ENCODE measurements at regions not wholly inside any gene's neighbourhood (a gene's known extent, or its start where the extent isn't known, plus 50 kb on each side); places are given as distances from the start of the nearest gene placed in this dataset.

- Histone ChIP-seq H3K18ac (ENCODE audit: low read length) (no peak overlapping the region), H2BK15ac (replicated peaks; ENCODE audit: low read depth) (no peak overlapping the region), H3K79me1 (ENCODE audit: low read length) (no peaks in the 10 kb centered on the region), H3K27me3 (ENCODE audit: insufficient read depth, low read length, poor library complexity) (no peaks in the 10 kb centered on the region), H3K4ac (ENCODE audit: low read depth, low read length) (no peak overlapping the region), H3K4me3 (ENCODE audit: low read length) (no peak overlapping the region), H2BK120ac (ENCODE audit: low read depth, low read length) (no peak overlapping the region), H3K27ac (ENCODE audit: low read depth, low read length) (no peak overlapping the region), H3K79me2 (ENCODE audit: control insufficient read depth, insufficient read depth, low read length) (no peaks in the 10 kb centered on the region), H3K4me1 (ENCODE audit: control insufficient read depth, low read depth, low read length) (no peaks in the 10 kb centered on the region), H3K23ac (ENCODE audit: low read length) (no peak overlapping the region), H3K9ac (ENCODE audit: low read length) (no peak overlapping the region), H2AK5ac (ENCODE audit: low read length) (no peak overlapping the region), H4K8ac (ENCODE audit: low read depth, low read length) (no peak overlapping the region), H3K56ac (ENCODE audit: low read length) (no peak overlapping the region), H2BK5ac (ENCODE audit: low read length) (no peak overlapping the region), H3K36me3 (ENCODE audit: control insufficient read depth, insufficient read depth, low read length) (no peaks in the 10 kb centered on the region), H3K4me2 (ENCODE audit: low read length) (no peak overlapping the region), H4K5ac (ENCODE audit: low read length) (no peak overlapping the region)
- DNase-seq: no peak
- no CpG with 5 or more reads among the region's 3 CpGs for WGBS (ENCODE audit: extremely low coverage, insufficient coverage, low lambda C conversion rate)
Measured at GRCh38 chr12:103128862-103129501, 171.5 kb downstream of the ASCL1 start.

DNA sequence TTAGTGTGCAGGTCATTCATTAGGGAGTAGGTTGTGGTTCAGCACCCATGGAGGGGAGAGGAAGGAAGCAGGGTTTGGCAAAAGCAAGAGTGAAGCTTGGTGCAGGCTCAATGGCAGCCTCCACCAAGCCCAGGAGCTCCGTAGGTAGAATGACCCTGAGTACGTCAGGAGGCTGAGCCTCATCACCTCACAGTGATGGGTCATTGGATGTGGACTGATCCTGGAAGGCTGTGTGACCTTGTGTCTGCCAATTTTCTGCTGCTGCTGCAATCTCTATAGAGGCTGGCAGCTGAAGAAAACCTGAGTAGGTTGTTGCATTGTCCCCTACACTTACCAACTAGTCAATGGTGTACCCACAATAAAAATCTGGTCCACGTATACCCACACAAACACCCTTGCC lies 173.1 kb downstream of the ASCL1 start:
- Histone ChIP-seq H4K5ac (ENCODE audit: low read length) (no peak overlapping the region), H3K4me2 (ENCODE audit: low read length) (no peak overlapping the region), H3K36me3 (ENCODE audit: control insufficient read depth, insufficient read depth, low read length) (no peaks in the 10 kb centered on the region), H3K4me3 (ENCODE audit: low read length) (no peak overlapping the region), H3K79me1 (ENCODE audit: low read length) (no peaks in the 10 kb centered on the region), H3K56ac (ENCODE audit: low read length) (no peak overlapping the region), H3K18ac (ENCODE audit: low read length) (no peak overlapping the region), H3K27ac (ENCODE audit: low read depth, low read length) (no peak overlapping the region), H3K4me1 (ENCODE audit: control insufficient read depth, low read depth, low read length) (no peaks in the 10 kb centered on the region), H2BK15ac (replicated peaks; ENCODE audit: low read depth) (no peak overlapping the region), H2BK120ac (ENCODE audit: low read depth, low read length) (no peak overlapping the region), H3K9ac (ENCODE audit: low read length) (no peak overlapping the region), H4K8ac (ENCODE audit: low read depth, low read length) (no peak overlapping the region), H3K79me2 (ENCODE audit: control insufficient read depth, insufficient read depth, low read length) (no peaks in the 10 kb centered on the region), H2AK5ac (ENCODE audit: low read length) (no peak overlapping the region), H2BK5ac (ENCODE audit: low read length) (no peak overlapping the region), H3K23ac (ENCODE audit: low read length) (no peak overlapping the region), H3K27me3 (ENCODE audit: insufficient read depth, low read length, poor library complexity) (no peaks in the 10 kb centered on the region), H3K4ac (ENCODE audit: low read depth, low read length) (no peak overlapping the region)
- DNase-seq: no peak
- WGBS (ENCODE audit: extremely low coverage, insufficient coverage, low lambda C conversion rate): no CpG with 5 or more reads among the region's 3 CpGs

DNA sequence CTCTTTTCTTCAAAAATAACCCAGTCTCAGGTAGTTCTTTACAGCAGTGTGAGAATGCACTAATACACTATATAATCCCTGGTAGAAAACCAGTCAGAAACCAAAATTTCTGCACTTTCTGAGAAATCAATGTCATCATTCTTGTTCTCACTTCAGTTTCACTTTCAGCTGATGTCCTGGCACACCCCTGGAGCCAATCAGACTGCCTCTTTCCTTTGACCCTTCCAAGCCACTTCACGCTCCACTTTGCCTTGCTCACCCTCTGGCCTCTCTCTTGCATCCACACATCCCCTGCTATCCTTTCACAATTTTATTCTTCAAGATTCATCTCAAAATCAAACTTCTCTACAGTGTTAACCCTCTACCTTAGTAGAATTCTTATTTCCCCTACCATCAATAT lies 181.1 kb downstream of the ASCL1 start:
- Histone ChIP-seq H3K79me1 (ENCODE audit: low read length) (no peaks in the 10 kb centered on the region), H2AK5ac (ENCODE audit: low read length) (no peak overlapping the region), H3K4me2 (ENCODE audit: low read length) (no peak overlapping the region), H3K27ac (ENCODE audit: low read depth, low read length) (no peak overlapping the region), H3K18ac (ENCODE audit: low read length) (no peak overlapping the region), H3K79me2 (ENCODE audit: control insufficient read depth, insufficient read depth, low read length) (no peaks in the 10 kb centered on the region), H3K9ac (ENCODE audit: low read length) (no peak overlapping the region), H3K27me3 (ENCODE audit: insufficient read depth, low read length, poor library complexity) (no peaks in the 10 kb centered on the region), H3K23ac (ENCODE audit: low read length) (no peak overlapping the region), H4K8ac (ENCODE audit: low read depth, low read length) (no peak overlapping the region), H2BK5ac (ENCODE audit: low read length) (no peak overlapping the region), H3K4me1 (ENCODE audit: control insufficient read depth, low read depth, low read length) (no peaks in the 10 kb centered on the region), H2BK120ac (ENCODE audit: low read depth, low read length) (no peak overlapping the region), H3K4ac (ENCODE audit: low read depth, low read length) (no peak overlapping the region), H4K5ac (ENCODE audit: low read length) (no peak overlapping the region), H3K56ac (ENCODE audit: low read length) (no peak overlapping the region), H2BK15ac (replicated peaks; ENCODE audit: low read depth) (no peak overlapping the region), H3K36me3 (ENCODE audit: control insufficient read depth, insufficient read depth, low read length) (no peaks in the 10 kb centered on the region), H3K4me3 (ENCODE audit: low read length) (no peak overlapping the region)
- WGBS (ENCODE audit: extremely low coverage, insufficient coverage, low lambda C conversion rate): no CpG with 5 or more reads among the region's 1 CpG
- DNase-seq: no peak

DNA sequence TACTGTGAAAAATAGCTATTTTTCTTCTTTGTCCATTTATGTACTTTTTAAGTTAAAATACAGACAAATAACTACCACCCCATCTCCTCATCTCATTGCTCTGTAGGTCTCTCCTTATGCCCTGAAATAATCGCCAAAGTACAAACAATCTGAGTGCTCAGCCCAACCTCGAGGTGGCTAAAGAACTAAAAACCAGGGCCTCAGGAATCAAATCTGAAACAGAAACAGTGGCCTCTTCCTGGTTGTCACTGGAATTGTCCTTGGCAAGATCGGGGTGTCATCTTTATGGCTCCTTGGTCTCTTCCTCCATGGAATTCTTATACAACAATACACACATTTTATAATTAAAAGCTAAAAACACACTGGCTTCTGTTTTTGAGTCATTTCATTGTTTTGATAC lies 182.4 kb downstream of the ASCL1 start:
- H3K79me1 ChIP-seq (ENCODE audit: low read length): no peaks in the 10 kb centered on the region
- H3K27me3 ChIP-seq (ENCODE audit: insufficient read depth, low read length, poor library complexity): no peaks in the 10 kb centered on the region
- no peak overlapping the region for H4K5ac ChIP-seq (ENCODE audit: low read length)
- H2BK5ac ChIP-seq (ENCODE audit: low read length): no peak overlapping the region
- H3K36me3 ChIP-seq (ENCODE audit: control insufficient read depth, insufficient read depth, low read length): no peaks in the 10 kb centered on the region
- H4K8ac ChIP-seq (ENCODE audit: low read depth, low read length): no peak overlapping the region
- H3K18ac ChIP-seq (ENCODE audit: low read length): no peak overlapping the region
- no peak for DNase-seq
- no peak overlapping the region for H2BK15ac ChIP-seq (replicated peaks; ENCODE audit: low read depth)
- no peaks in the 10 kb centered on the region for H3K79me2 ChIP-seq (ENCODE audit: control insufficient read depth, insufficient read depth, low read length)
- WGBS (ENCODE audit: extremely low coverage, insufficient coverage, low lambda C conversion rate): no CpG with 5 or more reads among the region's 3 CpGs
- H3K4ac ChIP-seq (ENCODE audit: low read depth, low read length): no peak overlapping the region
- no peak overlapping the region for H2AK5ac ChIP-seq (ENCODE audit: low read length)
- no peak overlapping the region for H3K4me2 ChIP-seq (ENCODE audit: low read length)
- H3K27ac ChIP-seq (ENCODE audit: low read depth, low read length): no peak overlapping the region
- H3K4me3 ChIP-seq (ENCODE audit: low read length): no peak overlapping the region
- no peak overlapping the region for H3K9ac ChIP-seq (ENCODE audit: low read length)
- no peak overlapping the region for H3K23ac ChIP-seq (ENCODE audit: low read length)
- H2BK120ac ChIP-seq (ENCODE audit: low read depth, low read length): no peak overlapping the region
- H3K4me1 ChIP-seq (ENCODE audit: control insufficient read depth, low read depth, low read length): no peaks in the 10 kb centered on the region
- no peak overlapping the region for H3K56ac ChIP-seq (ENCODE audit: low read length)

DNA sequence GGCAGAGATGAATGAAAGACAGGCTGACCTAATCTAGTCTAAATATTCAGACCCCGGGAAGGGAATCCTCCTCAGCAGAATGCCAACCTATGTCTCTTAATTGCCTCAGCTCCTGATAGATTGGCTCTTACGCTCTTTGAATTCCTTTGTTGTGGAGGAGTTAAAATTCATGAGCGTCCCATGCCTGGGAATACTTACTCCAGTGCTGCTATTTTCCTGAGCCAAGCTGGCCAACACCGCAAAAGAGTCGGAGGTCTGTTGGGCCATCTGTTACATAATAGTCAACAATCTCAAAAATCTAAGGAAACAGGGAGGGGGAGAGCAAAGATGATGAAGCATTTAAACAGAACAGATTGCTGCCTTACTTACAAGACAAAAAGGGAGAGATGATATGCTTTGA lies 182.8 kb downstream of the ASCL1 start:
- no peaks in the 10 kb centered on the region for H3K79me1 ChIP-seq (ENCODE audit: low read length)
- no peaks in the 10 kb centered on the region for H3K4me1 ChIP-seq (ENCODE audit: control insufficient read depth, low read depth, low read length)
- no peak overlapping the region for H2BK5ac ChIP-seq (ENCODE audit: low read length)
- no CpG with 5 or more reads among the region's 5 CpGs for WGBS (ENCODE audit: extremely low coverage, insufficient coverage, low lambda C conversion rate)
- H3K9ac ChIP-seq (ENCODE audit: low read length): no peak overlapping the region
- H3K18ac ChIP-seq (ENCODE audit: low read length): no peak overlapping the region
- DNase-seq: peak; percentile 27
- no peaks in the 10 kb centered on the region for H3K36me3 ChIP-seq (ENCODE audit: control insufficient read depth, insufficient read depth, low read length)
- no peaks in the 10 kb centered on the region for H3K79me2 ChIP-seq (ENCODE audit: control insufficient read depth, insufficient read depth, low read length)
- no peak overlapping the region for H2BK15ac ChIP-seq (replicated peaks; ENCODE audit: low read depth)
- H3K56ac ChIP-seq (ENCODE audit: low read length): no peak overlapping the region
- no peak overlapping the region for H2AK5ac ChIP-seq (ENCODE audit: low read length)
- no peak overlapping the region for H4K5ac ChIP-seq (ENCODE audit: low read length)
- H4K8ac ChIP-seq (ENCODE audit: low read depth, low read length): no peak overlapping the region
- no peak overlapping the region for H2BK120ac ChIP-seq (ENCODE audit: low read depth, low read length)
- H3K4ac ChIP-seq (ENCODE audit: low read depth, low read length): no peak overlapping the region
- H3K23ac ChIP-seq (ENCODE audit: low read length): no peak overlapping the region
- H3K27me3 ChIP-seq (ENCODE audit: insufficient read depth, low read length, poor library complexity): no peaks in the 10 kb centered on the region
- no peak overlapping the region for H3K4me3 ChIP-seq (ENCODE audit: low read length)
- no peak overlapping the region for H3K27ac ChIP-seq (ENCODE audit: low read depth, low read length)
- no peak overlapping the region for H3K4me2 ChIP-seq (ENCODE audit: low read length)

DNA sequence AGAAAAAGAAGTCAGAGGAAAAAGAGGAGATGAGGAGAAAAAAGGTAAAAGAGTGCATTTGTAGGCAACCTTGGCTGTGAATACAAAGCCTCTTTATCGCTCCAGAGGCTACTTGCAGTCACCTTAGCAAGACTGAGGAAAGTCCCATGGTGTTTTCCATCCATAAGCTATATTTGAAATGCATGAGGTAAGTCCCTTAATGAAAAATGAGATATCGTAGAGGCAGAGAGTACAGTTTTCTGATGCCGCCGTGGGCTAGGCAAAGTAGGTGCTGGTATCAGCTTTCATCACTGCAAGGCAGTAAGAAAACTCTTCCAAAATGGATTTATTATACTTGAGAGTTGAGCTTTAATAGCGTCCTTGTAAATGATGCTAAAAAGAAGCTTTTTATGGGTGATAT lies 186.8 kb downstream of the ASCL1 start:
- Histone ChIP-seq H3K4me3 (ENCODE audit: low read length) (no peak overlapping the region), H3K56ac (ENCODE audit: low read length) (no peak overlapping the region), H4K8ac (ENCODE audit: low read depth, low read length) (no peak overlapping the region), H4K5ac (ENCODE audit: low read length) (no peak overlapping the region), H3K79me2 (ENCODE audit: control insufficient read depth, insufficient read depth, low read length) (no peaks in the 10 kb centered on the region), H3K27ac (ENCODE audit: low read depth, low read length) (no peak overlapping the region), H3K4me2 (ENCODE audit: low read length) (no peak overlapping the region), H3K36me3 (ENCODE audit: control insufficient read depth, insufficient read depth, low read length) (no peaks in the 10 kb centered on the region), H2BK120ac (ENCODE audit: low read depth, low read length) (no peak overlapping the region), H2AK5ac (ENCODE audit: low read length) (no peak overlapping the region), H3K27me3 (ENCODE audit: insufficient read depth, low read length, poor library complexity) (no peaks in the 10 kb centered on the region), H3K18ac (ENCODE audit: low read length) (no peak overlapping the region), H3K4me1 (ENCODE audit: control insufficient read depth, low read depth, low read length) (no peaks in the 10 kb centered on the region), H2BK15ac (replicated peaks; ENCODE audit: low read depth) (no peak overlapping the region), H3K9ac (ENCODE audit: low read length) (no peak overlapping the region), H2BK5ac (ENCODE audit: low read length) (no peak overlapping the region), H3K23ac (ENCODE audit: low read length) (no peak overlapping the region), H3K79me1 (ENCODE audit: low read length) (no peaks in the 10 kb centered on the region), H3K4ac (ENCODE audit: low read depth, low read length) (no peak overlapping the region)
- DNase-seq: no peak
- WGBS (ENCODE audit: extremely low coverage, insufficient coverage, low lambda C conversion rate): no CpG with 5 or more reads among the region's 5 CpGs
